IMR-90 (cell line): ENCODE measurements at regions not wholly inside any gene's neighbourhood (a gene's known extent, or its start where the extent isn't known, plus 50 kb on each side); places are given as distances from the start of the nearest gene placed in this dataset.
A peak's percentile ranks its signal among the peaks of the same experiment; 100 is the strongest.

Experiments
- ATAC-seq: fragments of 200-7000 bp; cut with Tn5 transposase; 2 replicates; pipeline ENCODE4 v1.9.1; 2020; ENCODE audit warnings: low read depth, mild to moderate bottlenecking, moderate library complexity
- BruUV-seq: library from RNA; stranded (reverse); fragments of 400-500 nt; replicated peaks from 2 replicates; lab custom pipeline; 2021; lab: Mats Ljungman, UMichigan
- CTCF ChIA-PET: fragments of 300-600 bp; formaldehyde crosslinking; extraction: SDS; loops from one replicate; lab custom pipeline; 2021; ENCODE audit warnings: antibody characterized with exemption; lab: Yijun Ruan, JAX
- POLR2A ChIA-PET: fragments of 300-600 bp; sonication (Branson Sonifier 250); formaldehyde crosslinking; loops from one replicate; lab custom pipeline; 2022; ENCODE audit warnings: antibody characterized with exemption; ENCODE audit not compliant: unreplicated experiment; lab: Charles Lee
- DNase-seq: peaks from one replicate; pipeline ENCODE4 v3.0.0; 2013
- H2AFZ ChIP-seq: replicated peaks from 2 replicates; pipeline ENCODE3; 2013; ENCODE audit warnings: low read length, mild to moderate bottlenecking; ENCODE audit not compliant: poor library complexity
- H2AK5ac ChIP-seq: 2 replicates; pipeline ENCODE4 v1.6.1; 2013; ENCODE audit warnings: low read depth, low read length, inconsistent platforms
- H2AK9ac ChIP-seq: replicated peaks from 2 replicates; pipeline ENCODE3; 2013; ENCODE audit warnings: mild to moderate bottlenecking, low read depth, low read length, moderate library complexity; ENCODE audit not compliant: poor library complexity
- H2BK120ac ChIP-seq: 2 replicates; pipeline ENCODE4 v1.6.1; 2013; ENCODE audit warnings: low read depth, low read length, inconsistent platforms
- H2BK15ac ChIP-seq: 3 replicates; pipeline ENCODE4 v1.6.1; 2013; ENCODE audit warnings: low read depth, low read length, inconsistent platforms
- H2BK20ac ChIP-seq: 2 replicates; pipeline ENCODE4 v1.6.1; 2013; ENCODE audit warnings: low read depth, mild to moderate bottlenecking, inconsistent platforms, low read length, moderate library complexity
- H2BK5ac ChIP-seq: 2 replicates; pipeline ENCODE4 v1.6.1; 2013; ENCODE audit warnings: mild to moderate bottlenecking, low read depth, low read length, inconsistent platforms; ENCODE audit not compliant: poor library complexity, severe bottlenecking
- H3K14ac ChIP-seq: replicated peaks from 2 replicates; pipeline ENCODE4 v1.6.1; 2013; ENCODE audit warnings: low read depth, low read length, inconsistent platforms
- H3K18ac ChIP-seq: 2 replicates; pipeline ENCODE4 v1.6.1; 2013; ENCODE audit warnings: low read depth, low read length, control low read depth
- H3K23ac ChIP-seq: 2 replicates; pipeline ENCODE4 v1.6.1; 2013; ENCODE audit warnings: low read depth, low read length, inconsistent platforms
- H3K27ac ChIP-seq: 2 replicates; pipeline ENCODE4 v1.5.1; 2013; ENCODE audit warnings: mild to moderate bottlenecking, control low read depth, low read length; ENCODE audit not compliant: insufficient read depth
- H3K27me3 ChIP-seq: 2 replicates; pipeline ENCODE4 v1.6.1; 2013; ENCODE audit warnings: low read length; ENCODE audit not compliant: control insufficient read depth, insufficient read depth
- H3K36me3 ChIP-seq: 2 replicates; pipeline ENCODE4 v1.6.1; 2013; ENCODE audit warnings: low read length, mixed read lengths; ENCODE audit not compliant: control insufficient read depth, insufficient read depth
- H3K4ac ChIP-seq: 2 replicates; pipeline ENCODE4 v1.6.1; 2013; ENCODE audit warnings: low read depth, low read length, inconsistent platforms
- H3K4me1 ChIP-seq: 2 replicates; pipeline ENCODE4 v1.6.1; 2013; ENCODE audit warnings: low read length, mixed read lengths; ENCODE audit not compliant: control insufficient read depth, insufficient read depth
- H3K4me2 ChIP-seq: 2 replicates; pipeline ENCODE4 v1.6.1; 2013; ENCODE audit warnings: low read depth, mild to moderate bottlenecking, control low read depth, low read length, moderate library complexity
- H3K4me3 ChIP-seq: 2 replicates; pipeline ENCODE4 v1.5.1; 2013; ENCODE audit warnings: low read depth, mild to moderate bottlenecking, control low read depth, low read length, moderate library complexity; ENCODE audit not compliant: insufficient read depth
- H3K56ac ChIP-seq: 2 replicates; pipeline ENCODE4 v1.6.1; 2013; ENCODE audit warnings: low read length, inconsistent platforms; ENCODE audit not compliant: insufficient read depth; ENCODE audit errors: extremely low read depth
- H3K79me1 ChIP-seq, 2 experiments: 2 replicates each; pipeline ENCODE4 v1.6.1; 2013; ENCODE audit warnings: low read length in 2 of 2, inconsistent platforms in 1 of 2, low read depth in 1 of 2
- H3K9ac ChIP-seq: 2 replicates; pipeline ENCODE4 v1.6.1; 2013; ENCODE audit warnings: low read depth, low read length, control low read depth
- H3K9me1 ChIP-seq: 2 replicates; pipeline ENCODE4 v1.6.1; 2013; ENCODE audit warnings: low read length, inconsistent platforms; ENCODE audit not compliant: insufficient read depth
- H3K9me3 ChIP-seq: 2 replicates; pipeline ENCODE4 v1.6.1; 2013; ENCODE audit warnings: low read length; ENCODE audit not compliant: control insufficient read depth, insufficient read depth
- H4K20me1 ChIP-seq: 2 replicates; pipeline ENCODE4 v1.6.1; 2013; ENCODE audit warnings: low read length, inconsistent platforms; ENCODE audit not compliant: insufficient read depth
- H4K5ac ChIP-seq: 2 replicates; pipeline ENCODE4 v1.6.1; 2013; ENCODE audit warnings: mild to moderate bottlenecking, low read depth, low read length, control low read depth
- H4K8ac ChIP-seq, 2 experiments: 2 replicates each; pipeline ENCODE4 v1.6.1; 2013; ENCODE audit warnings: low read depth in 2 of 2, low read length in 2 of 2, control low read depth in 1 of 2, inconsistent platforms in 1 of 2
- H4K91ac ChIP-seq: 2 replicates; pipeline ENCODE4 v1.6.1; 2013; ENCODE audit warnings: low read depth, low read length, inconsistent platforms; ENCODE audit not compliant: insufficient read depth
- BHLHE40 ChIP-seq: fragments of 150-350 bp; IDR thresholded peaks from 2 replicates; pipeline ENCODE4 v1.6.1; 2016; ENCODE audit warnings: mild to moderate bottlenecking, low read depth, low read length
- CHD1 ChIP-seq: IDR thresholded peaks from 2 replicates; pipeline ENCODE4 v1.6.1; 2012; ENCODE audit warnings: low read depth, low read length, improper control_type of control experiment
- CTCF ChIP-seq: conservative IDR thresholded peaks from 2 replicates; pipeline ENCODE4 v1.5.1; 2012; ENCODE audit warnings: mild to moderate bottlenecking, low read depth, low read length, improper control_type of control experiment
- MAFK ChIP-seq: IDR thresholded peaks from 2 replicates; pipeline ENCODE4 v1.6.1; 2012; ENCODE audit warnings: low read depth, low read length, improper control_type of control experiment
- MAZ ChIP-seq: IDR thresholded peaks from 2 replicates; pipeline ENCODE4 v1.6.1; 2012; ENCODE audit warnings: low read depth, mild to moderate bottlenecking, low read length, improper control_type of control experiment, moderate library complexity, borderline replicate concordance
- MXI1 ChIP-seq: IDR thresholded peaks from 2 replicates; pipeline ENCODE4 v1.6.1; 2012; ENCODE audit warnings: low read depth, mild to moderate bottlenecking, low read length, moderate library complexity, borderline replicate concordance
- NFE2L2 ChIP-seq: fragments of 150-350 bp; IDR thresholded peaks from 2 replicates; pipeline ENCODE4 v1.6.1; 2016; ENCODE audit warnings: low read depth, mild to moderate bottlenecking, low read length
- RCOR1 ChIP-seq: IDR thresholded peaks from 2 replicates; pipeline ENCODE4 v1.6.1; 2012; ENCODE audit warnings: mild to moderate bottlenecking, low read length, improper control_type of control experiment; ENCODE audit not compliant: insufficient replicate concordance
- WGBS, 2 experiments: methylation state at CpG; one replicate each; pipeline versions ENCODE4 v1.1.5 to v1.1.7; 2013; ENCODE audit warnings: missing lambda C conversion rate in 2 of 2; ENCODE audit not compliant: insufficient read length in 1 of 2; ENCODE audit errors: extremely low coverage in 2 of 2; 5-methylcytosine and 5-hydroxymethylcytosine counted together
- dilution Hi-C: fragments of 300-500 bp; cut with HindIII; formaldehyde crosslinking; loops from one replicate; pipeline ENCODE4 v1.14.3; 2018; ENCODE audit warnings: low sequenced_read_pairs; ENCODE audit not compliant: unreplicated experiment
- in situ Hi-C: fragments of 300-500 bp; cut with MboI; formaldehyde crosslinking; loops from 3 replicates; pipeline ENCODE4 v1.14.3; 2019; ENCODE audit warnings: low sequenced_read_pairs, inconsistent platforms, mixed read lengths
- intact Hi-C: fragments of 100-400 bp; cut with micrococcal nuclease; formaldehyde crosslinking; loops from 2 replicates; pipeline ENCODE4 v1.10.0; 2022

DNA sequence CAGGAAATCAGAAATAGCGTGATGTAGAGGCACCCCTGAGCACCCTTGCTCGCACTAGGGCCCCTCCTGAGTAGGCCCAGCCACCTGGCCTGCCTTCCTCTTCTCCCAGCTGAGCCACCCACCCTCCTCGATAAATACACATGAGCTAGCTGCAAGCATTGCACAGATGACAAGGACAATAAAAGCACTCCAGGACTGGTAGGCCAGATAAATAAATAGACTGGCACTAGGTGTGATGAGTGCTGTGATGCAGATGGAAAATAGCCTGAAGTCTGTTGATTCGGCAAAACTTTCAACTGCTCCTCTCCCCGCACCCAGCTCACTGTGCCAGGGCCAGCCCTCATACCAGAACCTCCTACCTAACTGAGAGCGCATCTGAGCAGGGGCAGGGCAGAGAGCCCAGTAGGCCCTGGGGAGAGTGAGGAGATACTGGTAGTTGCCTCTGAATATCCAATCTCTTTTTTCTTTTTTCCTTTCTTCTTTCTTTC, 54.5 kb upstream of the GPI start:
- DNase-seq = no peak
- Histone ChIP-seq H2BK120ac (no peak overlapping the region), H3K9me3 (no peaks in the 10 kb centered on the region), H2AK5ac (no peak overlapping the region), H3K4me1 (peaks cover 10% of the 10 kb centered on the region), H4K5ac (no peak overlapping the region), H3K36me3 (peaks cover 8% of the 10 kb centered on the region), H3K4ac (no peak overlapping the region; the same call in 1 of the 2 replicates), H3K4me3 (no peak overlapping the region), H2BK15ac (no peak overlapping the region), H3K4me2 (no peak overlapping the region), H3K14ac (no peak overlapping the region), H2AK9ac (peak overlapping the region; percentile 11), H4K91ac (no peak overlapping the region), H2AFZ (no peak overlapping the region), H3K27ac (no peak overlapping the region), H3K9ac (no peak overlapping the region), H2BK20ac (no peak overlapping the region), H3K27me3 (no peaks in the 10 kb centered on the region), H3K9me1 (peaks cover 22% of the 10 kb centered on the region), H3K79me1 (peaks cover 45 to 70% of the 10 kb centered on the region in 2 experiments), H4K20me1 (peaks cover 11% of the 10 kb centered on the region; the same call in 1 of the 2 replicates), H2BK5ac (no peak overlapping the region), H4K8ac (no peak overlapping the region), H3K56ac (no peak overlapping the region), H3K23ac (no peak overlapping the region), H3K18ac (no peak overlapping the region)
- in situ Hi-C loops = no loop called here
- no peak for ATAC-seq
- ChIA-PET CTCF (no interaction called here), POLR2A (no interaction called here)
- BruUV-seq = no TSS peak
- TF ChIP-seq MAFK = no peak
- TF ChIP-seq NFE2L2 = no peak
- TF ChIP-seq CHD1 = no peak
- TF ChIP-seq BHLHE40 = no peak
- no peak for TF ChIP-seq CTCF
- TF ChIP-seq MAZ = no peak
- no peak for TF ChIP-seq MXI1
- TF ChIP-seq RCOR1 = no peak
- intact Hi-C loops = no loop called here
- no CpG with 5 or more reads among the region's 6 CpGs for WGBS, 2 experiments
- dilution Hi-C loops = no loop called here
